Sigmoid colon (tissue), 6 donors: ENCODE measurements at regions not wholly inside any gene's neighbourhood (a gene's known extent, or its start where the extent isn't known, plus 50 kb on each side); places are given as distances from the start of the nearest gene placed in this dataset.
"Not testable (repeated sequence)": the region's sequence is repeated elsewhere in the genome, so short reads cannot be mapped to it uniquely, and the experiment has no call there.

Source experiments
- DNase-seq: peaks from one replicate; pipeline ENCODE4 v3.0.0-alpha.2; 2019
- H3K27ac ChIP-seq, 4 donors: fragments of 200-600 bp; sonication (generic); one replicate each; pipeline ENCODE4 v1.5.1; 2016 to 2019; ENCODE audit warnings: mild to moderate bottlenecking in 1 of 4
- H3K27me3 ChIP-seq, 3 donors: fragments of 200-600 bp; sonication (generic); one replicate each; pipeline ENCODE4 v1.5.1; 2019; ENCODE audit warnings: mild to moderate bottlenecking in 1 of 3
- H3K36me3 ChIP-seq, 4 donors: fragments of 200-600 bp; sonication (generic); one replicate each; pipeline ENCODE4 v1.5.1; 2016 to 2019
- H3K4me1 ChIP-seq, 4 donors: fragments of 200-600 bp; sonication (generic); one replicate each; pipeline ENCODE4 v1.5.1; 2017 to 2019
- H3K4me3 ChIP-seq, 4 donors: fragments of 200-600 bp; sonication (generic); one replicate each; pipeline ENCODE4 v1.5.1; 2017 to 2019; ENCODE audit warnings: mild to moderate bottlenecking in 2 of 4, moderate library complexity in 1 of 4
- H3K9me3 ChIP-seq, 4 donors: fragments of 200-600 bp in 3 of 4; sonication (generic) in 3 of 4; one replicate each; pipeline versions ENCODE4 v1.5.1 to v1.6.1; 2013 to 2019
- CTCF ChIP-seq, 4 experiments: fragments of 450-650 bp in 3 of 4; fragments of 200-600 bp in 1 of 4; IDR thresholded peaks; one replicate each; pipeline ENCODE4 v1.5.1; 2016 to 2019; ENCODE audit warnings: antibody characterized with exemption in 4 of 4, mild to moderate bottlenecking in 3 of 4, moderate library complexity in 2 of 4
- EP300 ChIP-seq, 4 donors: sonication (generic); formaldehyde crosslinking; IDR thresholded peaks; one replicate each; pipeline ENCODE4 v1.6.1; 2017; ENCODE audit warnings: antibody characterized with exemption in 4 of 4
- POLR2A ChIP-seq, 2 donors: fragments of 450-650 bp; IDR thresholded peaks; one replicate each; pipeline ENCODE4 v1.6.1; 2016; ENCODE audit warnings: antibody characterized with exemption in 2 of 2, mild to moderate bottlenecking in 2 of 2, moderate library complexity in 2 of 2
- POLR2AphosphoS5 ChIP-seq, 4 donors: sonication (generic); formaldehyde crosslinking; IDR thresholded peaks; one replicate each; pipeline ENCODE4 v1.6.1; 2017; ENCODE audit warnings: antibody characterized with exemption in 4 of 4
- WGBS, 2 donors: extraction: QIAGEN DNeasy Blood & Tissue Kit; methylation state at CpG; one replicate each; pipeline ENCODE4 v1.1.7; 2013; 5-methylcytosine and 5-hydroxymethylcytosine counted together
- intact Hi-C: fragments of 100-400 bp; cut with DNase I; formaldehyde crosslinking; loops from one replicate; pipeline ENCODE4 v1.15.1; 2023
- donor health status: healthy with polysubstance abuse.
- donor health status: healthy.

GRCh38 chr2:34705551-34706247 lies 1106.6 kb upstream of the FAM98A start:
- no peak for DNase-seq
- no peak for TF ChIP-seq EP300 (IDR thresholded peaks at IDR 0.05)
- no peak for TF ChIP-seq CTCF (IDR thresholded peaks at IDR 0.05)
- no peak for TF ChIP-seq POLR2A (IDR thresholded peaks at IDR 0.05)
- TF ChIP-seq POLR2AphosphoS5 (IDR thresholded peaks at IDR 0.05) = no peak
- H3K27ac ChIP-seq = no peak overlapping the region
- intact Hi-C loops = no loop called here
- no peaks in the 10 kb centered on the region for H3K9me3 ChIP-seq
- H3K27me3 ChIP-seq = no peaks in the 10 kb centered on the region
- H3K4me3 ChIP-seq = no peak overlapping the region
- H3K4me1 ChIP-seq = no peaks in the 10 kb centered on the region
- H3K36me3 ChIP-seq = no peaks in the 10 kb centered on the region
- 26 to 59% methylated on average over 6 of the region's 6 CpGs for WGBS, 2 donors

- no peak for DNase-seq
- no peak overlapping the region for H3K27ac ChIP-seq
- 13 to 47% methylated on average over 2 of the region's 2 CpGs for WGBS, 2 donors
- no peaks in the 10 kb centered on the region for H3K27me3 ChIP-seq
- H3K36me3 ChIP-seq = no peaks in the 10 kb centered on the region
- TF ChIP-seq CTCF (IDR thresholded peaks at IDR 0.05) (no peak), POLR2A (IDR thresholded peaks at IDR 0.05) (no peak), EP300 (IDR thresholded peaks at IDR 0.05) (no peak), POLR2AphosphoS5 (IDR thresholded peaks at IDR 0.05) (no peak)
- H3K9me3 ChIP-seq = no peaks in the 10 kb centered on the region
- H3K4me3 ChIP-seq = no peak overlapping the region
- intact Hi-C loops = no loop called here
- H3K4me1 ChIP-seq = no peaks in the 10 kb centered on the region
These were observed 1104.2 kb upstream of the FAM98A start for GRCh38 chr2:34703292-34703691.

- WGBS, 2 donors = 77 to 79% methylated on average over 6 of the region's 6 CpGs
- not testable (repeated sequence) for H3K9me3 ChIP-seq, DNase-seq
These were observed 1103.3 kb upstream of the FAM98A start for GRCh38 chr2:34702391-34702790.

GRCh38 chr2:34677591-34677990 lies 1078.5 kb upstream of the FAM98A start:
- H3K27me3 ChIP-seq, H3K4me3 ChIP-seq, H3K4me1 ChIP-seq, H3K27ac ChIP-seq, intact Hi-C loops, H3K9me3 ChIP-seq, DNase-seq, H3K36me3 ChIP-seq: not testable (repeated sequence)
- WGBS, 2 donors = 91% methylated on average over 12 of the region's 12 CpGs

More at GRCh38 chr2:34702391-34702790, 1103.3 kb upstream of the FAM98A start:
- intact Hi-C loops, H3K27ac ChIP-seq, H3K4me1 ChIP-seq, H3K4me3 ChIP-seq, H3K36me3 ChIP-seq, H3K27me3 ChIP-seq: not testable (repeated sequence)

- 71 to 80% methylated on average over 3 of the region's 3 CpGs for WGBS, 2 donors
- H3K9me3 ChIP-seq, H3K4me1 ChIP-seq, intact Hi-C loops, H3K27ac ChIP-seq, H3K4me3 ChIP-seq, H3K27me3 ChIP-seq, DNase-seq, H3K36me3 ChIP-seq: not testable (repeated sequence)
These were observed 1078.0 kb upstream of the FAM98A start for GRCh38 chr2:34677119-34677531.

GRCh38 chr2:34670482-34670881 lies 1071.4 kb upstream of the FAM98A start:
- 93% methylated on average over 3 of the region's 3 CpGs for WGBS, 2 donors
- Histone ChIP-seq H3K27ac (no peak overlapping the region), H3K4me3 (no peak overlapping the region), H3K27me3 (no peaks in the 10 kb centered on the region), H3K9me3 (no peaks in the 10 kb centered on the region), H3K4me1 (no peaks in the 10 kb centered on the region), H3K36me3 (no peaks in the 10 kb centered on the region)
- intact Hi-C loops = no loop called here
- TF ChIP-seq POLR2A (IDR thresholded peaks at IDR 0.05) (no peak), EP300 (IDR thresholded peaks at IDR 0.05) (no peak), CTCF (IDR thresholded peaks at IDR 0.05) (no peak), POLR2AphosphoS5 (IDR thresholded peaks at IDR 0.05) (no peak)
- no peak for DNase-seq
